ENCODE measurements at regions not wholly inside any gene's neighbourhood (a gene's known extent, or its start where the extent isn't known, plus 50 kb on each side); places are given as distances from the start of the nearest gene placed in this dataset.

DNA sequence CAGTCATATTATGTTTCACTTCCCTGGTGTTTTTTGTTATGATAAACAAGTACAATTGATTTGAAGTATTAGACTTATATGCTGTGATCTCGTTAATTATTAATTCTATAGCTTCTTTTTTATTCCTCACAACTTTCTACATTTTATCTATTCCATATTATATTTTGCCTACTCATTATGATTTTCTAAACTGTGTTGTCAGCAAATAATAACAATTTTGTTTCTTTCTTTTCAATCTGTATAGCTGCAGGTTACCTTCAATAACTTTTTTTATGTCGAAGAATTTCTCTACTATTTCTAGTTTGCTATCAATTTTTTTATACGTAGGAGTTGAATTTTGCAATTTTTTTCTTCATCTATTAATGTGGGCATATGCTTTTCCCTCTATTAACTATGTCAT is 304.4 kb downstream of the PCDH17 start:
- Histone ChIP-seq H4K20me1 (no peaks in the 10 kb centered on the region), H3K4me3 (no peak overlapping the region), H3K36me3 (no peaks in the 10 kb centered on the region), H3K4me1 (no peaks in the 10 kb centered on the region), H3K27ac (no peak overlapping the region), H3K9me3 (replicated peaks in 1 of 11) (no peaks in the 10 kb centered on the region), H3K4me2 (no peak overlapping the region), H3K9ac (no peak overlapping the region), H3K27me3 (no peaks in the 10 kb centered on the region)
- TF ChIP-seq Cebpa-rat (IDR thresholded peaks at IDR 0.05): no peak

DNA sequence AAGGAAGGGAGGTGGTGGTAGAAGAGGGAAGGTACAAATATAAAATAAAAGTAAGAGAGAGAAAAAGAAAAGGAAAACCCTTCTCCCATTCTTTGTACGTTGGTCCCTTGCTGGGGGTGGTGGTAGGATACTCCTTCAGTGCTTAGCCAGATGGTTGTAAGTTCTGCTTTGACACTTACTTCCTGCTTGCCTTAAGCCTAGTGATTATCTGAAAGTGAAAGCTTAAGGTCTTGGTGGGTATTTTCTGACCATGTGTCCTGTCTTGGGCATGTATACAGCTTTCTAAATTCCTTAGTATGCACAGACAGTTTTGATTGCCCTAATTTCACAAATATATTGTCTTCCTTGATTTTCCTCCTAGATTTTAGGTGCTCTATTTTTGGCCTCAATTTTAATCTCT is 314.8 kb downstream of the PCDH17 start:
- no peak overlapping the region for H3K4me3 ChIP-seq
- TF ChIP-seq Cebpa-rat (IDR thresholded peaks at IDR 0.05): no peak
- H3K36me3 ChIP-seq: no peaks in the 10 kb centered on the region
- H3K4me1 ChIP-seq: no peaks in the 10 kb centered on the region
- H3K9ac ChIP-seq: no peak overlapping the region
- no peak overlapping the region for H3K27ac ChIP-seq
- no peak overlapping the region for H3K4me2 ChIP-seq
- H3K27me3 ChIP-seq: no peaks in the 10 kb centered on the region
- no peaks in the 10 kb centered on the region for H4K20me1 ChIP-seq
- H3K9me3 ChIP-seq (replicated peaks in 1 of 11): peaks cover 6 to 14% (median 7%) of the 10 kb centered on the region in 11 experiments

GRCh38 chr13:57948884-57949283 is 317.3 kb downstream of the PCDH17 start:
- Histone ChIP-seq H3K36me3 (no peaks in the 10 kb centered on the region), H3K4me3 (no peak overlapping the region), H3K9me3 (replicated peaks in 1 of 11) (peaks cover 7 to 22% (median 13%) of the 10 kb centered on the region in 11 experiments), H3K4me1 (no peaks in the 10 kb centered on the region), H4K20me1 (no peaks in the 10 kb centered on the region), H3K27ac (no peak overlapping the region), H3K27me3 (no peaks in the 10 kb centered on the region), H3K4me2 (no peak overlapping the region), H3K9ac (no peak overlapping the region)
- TF ChIP-seq Cebpa-rat (IDR thresholded peaks at IDR 0.05): no peak

DNA sequence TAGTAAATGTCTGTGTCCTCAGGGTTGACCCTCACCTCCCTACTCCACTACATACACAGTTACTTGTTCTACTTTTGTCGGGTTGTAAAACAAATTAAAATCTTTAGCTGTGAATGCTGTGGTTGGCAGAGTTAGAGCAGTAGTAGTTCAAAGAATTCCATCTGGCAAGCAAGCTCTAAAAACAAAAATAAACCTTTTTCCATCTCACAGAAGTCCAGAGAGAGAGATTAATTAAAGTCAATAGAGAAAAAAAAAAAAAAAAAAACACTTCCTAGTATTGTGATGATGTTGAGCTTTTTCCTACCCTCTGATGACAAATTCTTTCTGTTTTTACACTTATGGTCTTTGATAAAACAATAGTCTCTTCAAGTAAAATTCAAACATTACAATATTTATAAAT is 338.4 kb downstream of the PCDH17 start:
- Histone ChIP-seq H3K36me3 (no peaks in the 10 kb centered on the region), H3K27ac (no peak overlapping the region), H4K20me1 (no peaks in the 10 kb centered on the region), H3K27me3 (no peaks in the 10 kb centered on the region), H3K9ac (no peak overlapping the region), H3K4me1 (no peaks in the 10 kb centered on the region), H3K4me2 (no peak overlapping the region), H3K9me3 (replicated peaks in 1 of 11) (peaks cover 10 to 22% (median 19%) of the 10 kb centered on the region in 11 experiments), H3K4me3 (no peak overlapping the region)
- TF ChIP-seq Cebpa-rat (IDR thresholded peaks at IDR 0.05): no peak

- H3K4me3 ChIP-seq: no peak overlapping the region
- H4K20me1 ChIP-seq: no peaks in the 10 kb centered on the region
- peaks cover 10 to 22% (median 19%) of the 10 kb centered on the region in 11 experiments for H3K9me3 ChIP-seq (replicated peaks in 1 of 11)
- no peak for TF ChIP-seq Cebpa-rat (IDR thresholded peaks at IDR 0.05)
- H3K4me1 ChIP-seq: no peaks in the 10 kb centered on the region
- no peak overlapping the region for H3K27ac ChIP-seq
- no peaks in the 10 kb centered on the region for H3K27me3 ChIP-seq
- no peaks in the 10 kb centered on the region for H3K36me3 ChIP-seq
- no peak overlapping the region for H3K4me2 ChIP-seq
- H3K9ac ChIP-seq: no peak overlapping the region
Measured at GRCh38 chr13:57970404-57970803, 338.9 kb downstream of the PCDH17 start.

- Histone ChIP-seq H3K27ac (no peak overlapping the region), H3K9me3 (replicated peaks in 1 of 11) (peaks cover 0 to 10% (median 0%) of the 10 kb centered on the region in 11 experiments; a peak in 5 of 22 replicates), H3K9ac (no peak overlapping the region), H3K4me3 (no peak overlapping the region), H3K4me1 (no peaks in the 10 kb centered on the region), H4K20me1 (no peaks in the 10 kb centered on the region), H3K27me3 (no peaks in the 10 kb centered on the region), H3K36me3 (no peaks in the 10 kb centered on the region), H3K4me2 (no peak overlapping the region)
- TF ChIP-seq Cebpa-rat (IDR thresholded peaks at IDR 0.05): no peak
Measured at GRCh38 chr13:57982782-57983181, 351.2 kb downstream of the PCDH17 start.

GRCh38 chr13:57988276-57988675 is 356.7 kb downstream of the PCDH17 start:
- no peak for TF ChIP-seq Cebpa-rat (IDR thresholded peaks at IDR 0.05)
- no peaks in the 10 kb centered on the region for H4K20me1 ChIP-seq

GRCh38 chr13:57991041-57991440 is 359.5 kb downstream of the PCDH17 start:
- no peak overlapping the region for H3K27ac ChIP-seq
- H3K36me3 ChIP-seq: no peaks in the 10 kb centered on the region
- H3K4me1 ChIP-seq: no peaks in the 10 kb centered on the region
- H3K9ac ChIP-seq: no peak overlapping the region
- peaks cover 0 to 4% (median 0%) of the 10 kb centered on the region in 11 experiments; a peak in 5 of 22 replicates for H3K9me3 ChIP-seq (replicated peaks in 1 of 11)
- no peak for TF ChIP-seq Cebpa-rat (IDR thresholded peaks at IDR 0.05)
- H3K4me2 ChIP-seq: no peak overlapping the region
- H3K4me3 ChIP-seq: no peak overlapping the region
- H3K27me3 ChIP-seq: no peaks in the 10 kb centered on the region
- H4K20me1 ChIP-seq: no peaks in the 10 kb centered on the region

More at GRCh38 chr13:57988276-57988675, 356.7 kb downstream of the PCDH17 start:
- no peak overlapping the region for H3K9ac ChIP-seq
- no peak overlapping the region for H3K4me2 ChIP-seq
- no peaks in the 10 kb centered on the region for H3K27me3 ChIP-seq
- no peaks in the 10 kb centered on the region for H3K4me1 ChIP-seq
- peaks cover 0 to 10% (median 0%) of the 10 kb centered on the region in 11 experiments; a peak in 5 of 22 replicates for H3K9me3 ChIP-seq (replicated peaks in 1 of 11)
- H3K27ac ChIP-seq: no peak overlapping the region
- H3K36me3 ChIP-seq: no peaks in the 10 kb centered on the region
- no peak overlapping the region for H3K4me3 ChIP-seq

DNA sequence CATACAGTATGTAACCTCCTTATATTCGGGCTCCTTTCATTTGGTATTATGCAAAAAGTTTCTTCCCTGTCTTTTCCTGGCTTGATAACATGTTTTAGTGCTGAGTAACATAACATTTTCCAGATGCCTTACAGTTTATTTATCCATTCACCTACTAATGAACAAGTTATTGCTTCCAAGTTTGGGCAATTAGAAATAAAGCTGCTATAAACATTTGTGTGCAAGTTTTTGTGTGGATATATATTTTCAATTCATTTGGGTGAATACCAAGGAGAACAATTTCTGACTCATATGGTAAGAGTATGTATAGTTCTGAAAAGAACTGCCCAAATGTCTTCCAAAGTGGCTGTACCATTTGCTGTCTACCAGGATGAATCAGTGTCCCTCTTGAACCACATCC is 360.9 kb downstream of the PCDH17 start:
- no peak for TF ChIP-seq Cebpa-rat (IDR thresholded peaks at IDR 0.05)
- H3K27ac ChIP-seq: no peak overlapping the region

DNA sequence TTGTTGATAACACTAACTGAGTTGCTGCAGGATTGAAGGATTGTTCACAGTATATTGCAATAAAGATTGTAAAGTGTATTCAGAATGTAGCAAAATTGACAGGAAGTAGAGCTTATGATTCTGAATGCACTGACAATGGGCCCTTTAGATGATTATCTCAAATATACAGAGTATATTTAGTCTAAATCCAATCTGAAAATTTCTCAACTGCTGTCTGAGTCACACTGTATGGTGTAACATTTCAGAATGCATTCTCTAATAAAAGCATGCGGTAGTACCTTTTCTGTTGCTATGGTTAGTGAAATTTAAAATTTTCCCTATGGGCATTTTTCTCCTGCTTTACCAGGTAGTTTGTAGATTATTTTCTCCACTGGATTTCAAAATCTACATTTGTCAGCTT is 365.2 kb downstream of the PCDH17 start:
- H3K4me1 ChIP-seq: no peaks in the 10 kb centered on the region
- no peaks in the 10 kb centered on the region for H4K20me1 ChIP-seq
- H3K27ac ChIP-seq: no peak overlapping the region
- no peak overlapping the region for H3K4me3 ChIP-seq
- no peaks in the 10 kb centered on the region for H3K9me3 ChIP-seq (replicated peaks in 1 of 11)
- H3K36me3 ChIP-seq: no peaks in the 10 kb centered on the region
- H3K9ac ChIP-seq: no peak overlapping the region
- H3K4me2 ChIP-seq: no peak overlapping the region
- H3K27me3 ChIP-seq: no peaks in the 10 kb centered on the region
- TF ChIP-seq Cebpa-rat (IDR thresholded peaks at IDR 0.05): no peak

More for the DNA sequence above, 360.9 kb downstream of the PCDH17 start:
- Histone ChIP-seq H4K20me1 (no peaks in the 10 kb centered on the region), H3K27me3 (no peaks in the 10 kb centered on the region), H3K4me1 (no peaks in the 10 kb centered on the region), H3K9ac (no peak overlapping the region), H3K4me2 (no peak overlapping the region), H3K4me3 (no peak overlapping the region), H3K9me3 (replicated peaks in 1 of 11) (no peaks in the 10 kb centered on the region), H3K36me3 (no peaks in the 10 kb centered on the region)

All from BLaER1 treated with 17β-estradiol and CSF1 and Interleukin-3, amounts not matched to agents 10 nM and 100 nM (cell line).